AG04449 (cell line): ENCODE measurements at regions not wholly inside any gene's neighbourhood (a gene's known extent, or its start where the extent isn't known, plus 50 kb on each side); places are given as distances from the start of the nearest gene placed in this dataset.

Experiments used
- CTCF ChIA-PET: fragments of 350-600 bp; formaldehyde crosslinking; extraction: SDS; loops from one replicate; lab custom pipeline; 2021; ENCODE audit warnings: antibody characterized with exemption; lab: Yijun Ruan, JAX
- POLR2A ChIA-PET: fragments of 400-600, 350-600 bp; formaldehyde crosslinking; extraction: SDS; loops from one replicate; lab custom pipeline; 2020; ENCODE audit warnings: antibody characterized with exemption, inconsistent platforms; lab: Yijun Ruan, JAX
- DNase-seq: peaks from one replicate; pipeline ENCODE4 v3.0.0-alpha.2; 2010; ENCODE audit warnings: low read depth, low spot score
- H3K4me3 ChIP-seq: 2 replicates; pipeline ENCODE4 v1.5.1; 2011; ENCODE audit warnings: low read depth, mild to moderate bottlenecking, control low read depth, low read length
- CTCF ChIP-seq: IDR thresholded peaks from one replicate; pipeline ENCODE4 v1.5.1; 2011; ENCODE audit warnings: mild to moderate bottlenecking, moderate library complexity, low read length, control low read depth, inconsistent platforms; ENCODE audit not compliant: insufficient read depth; ENCODE audit errors: missing control alignments

- CTCF ChIA-PET, result interaction anchor here (1.1 to 1.4 kb wide), 2 partner anchors 19 to 22 kb away, joined by 3 to 5 read pairs; no protein-coding TSS in a partner anchor
These were observed 74.6 kb upstream of the CHRNA7 start for GRCh38 chr15:31955734-31956133.

GRCh38 chr15:31957581-31957980 lies 72.7 kb upstream of the CHRNA7 start:
- no peak overlapping the region for H3K4me3 ChIP-seq
- POLR2A ChIA-PET, result no interaction called here
- no peak for DNase-seq
- CTCF ChIA-PET, result interaction anchor here (2.7 kb wide), 1 partner anchor 20 kb away, joined by 9 read pairs; no protein-coding TSS in a partner anchor
- TF ChIP-seq CTCF, result no peak

More at GRCh38 chr15:31955734-31956133, 74.6 kb upstream of the CHRNA7 start:
- H3K4me3 ChIP-seq, result no peak overlapping the region
- POLR2A ChIA-PET, result no interaction called here
- no peak for DNase-seq
- TF ChIP-seq CTCF, result no peak

GRCh38 chr15:31964586-31965307 lies 65.6 kb upstream of the CHRNA7 start:
- CTCF ChIA-PET, result interaction anchor here (1.8 to 3.8 kb wide), 2 partner anchors 10 to 13 kb away, joined by 6 to 16 read pairs; no protein-coding TSS in a partner anchor

GRCh38 chr15:31970007-31970406 lies 60.3 kb upstream of the CHRNA7 start:
- no peak for TF ChIP-seq CTCF
- CTCF ChIA-PET, result interaction anchor here (4.3 kb wide), 1 partner anchor 8 kb away, joined by 26 read pairs; no protein-coding TSS in a partner anchor
- no peak for DNase-seq

More at GRCh38 chr15:31964586-31965307, 65.6 kb upstream of the CHRNA7 start:
- POLR2A ChIA-PET, result no interaction called here
- no peak overlapping the region for H3K4me3 ChIP-seq
- no peak for TF ChIP-seq CTCF
- no peak for DNase-seq

GRCh38 chr15:31973197-31973596 lies 57.1 kb upstream of the CHRNA7 start:
- TF ChIP-seq CTCF, result no peak
- ChIA-PET POLR2A (no interaction called here), CTCF (interaction anchor here (2.7 kb wide), 1 partner anchor 8 kb away, joined by 16 read pairs; no protein-coding TSS in a partner anchor)
- H3K4me3 ChIP-seq, result no peak overlapping the region
- DNase-seq, result no peak

More at GRCh38 chr15:31970007-31970406, 60.3 kb upstream of the CHRNA7 start:
- POLR2A ChIA-PET, result no interaction called here
- no peak overlapping the region for H3K4me3 ChIP-seq

- POLR2A ChIA-PET, result no interaction called here
- no peak overlapping the region for H3K4me3 ChIP-seq
- CTCF ChIA-PET, result interaction anchor here (0.8 to 2.7 kb wide), 3 partner anchors 9 to 403 kb away, joined by 3 to 16 read pairs (median 4); no protein-coding TSS in a partner anchor
- no peak for DNase-seq
- no peak for TF ChIP-seq CTCF
These were observed 56.0 kb upstream of the CHRNA7 start for GRCh38 chr15:31974154-31974794.
